ENCODE measurements at regions not wholly inside any gene's neighbourhood (a gene's known extent, or its start where the extent isn't known, plus 50 kb on each side); places are given as distances from the start of the nearest gene placed in this dataset.

GRCh38 chr3:192040282-192041043 lies 579.5 kb downstream of the PYDC2 start:
- no peaks in the 10 kb centered on the region for H3K9me3 ChIP-seq (replicated peaks in 1 of 3)
- H3K36me3 ChIP-seq (replicated peaks in 1 of 2), result no peaks in the 10 kb centered on the region
- DNase-seq, result no peak
- WGBS, 4 donors, result 80 to 87% (median 81%) methylated on average over 5 of the region's 5 CpGs
- no peak for TF ChIP-seq POLR2A (IDR thresholded peaks at IDR 0.05)
- TF ChIP-seq, protein P1, sequence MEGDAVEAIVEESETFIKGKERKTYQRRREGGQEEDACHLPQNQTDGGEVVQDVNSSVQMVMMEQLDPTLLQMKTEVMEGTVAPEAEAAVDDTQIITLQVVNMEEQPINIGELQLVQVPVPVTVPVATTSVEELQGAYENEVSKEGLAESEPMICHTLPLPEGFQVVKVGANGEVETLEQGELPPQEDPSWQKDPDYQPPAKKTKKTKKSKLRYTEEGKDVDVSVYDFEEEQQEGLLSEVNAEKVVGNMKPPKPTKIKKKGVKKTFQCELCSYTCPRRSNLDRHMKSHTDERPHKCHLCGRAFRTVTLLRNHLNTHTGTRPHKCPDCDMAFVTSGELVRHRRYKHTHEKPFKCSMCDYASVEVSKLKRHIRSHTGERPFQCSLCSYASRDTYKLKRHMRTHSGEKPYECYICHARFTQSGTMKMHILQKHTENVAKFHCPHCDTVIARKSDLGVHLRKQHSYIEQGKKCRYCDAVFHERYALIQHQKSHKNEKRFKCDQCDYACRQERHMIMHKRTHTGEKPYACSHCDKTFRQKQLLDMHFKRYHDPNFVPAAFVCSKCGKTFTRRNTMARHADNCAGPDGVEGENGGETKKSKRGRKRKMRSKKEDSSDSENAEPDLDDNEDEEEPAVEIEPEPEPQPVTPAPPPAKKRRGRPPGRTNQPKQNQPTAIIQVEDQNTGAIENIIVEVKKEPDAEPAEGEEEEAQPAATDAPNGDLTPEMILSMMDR (IDR thresholded peaks at IDR 0.05), result no peak
- peaks cover 0 to 9% of the 10 kb centered on the region in 2 donors for H3K4me1 ChIP-seq (replicated peaks in 1 of 2)
- H3K4me3 ChIP-seq, result no peak overlapping the region
- intact Hi-C loops (cut with DNase I), result no loop called here
- H3K27me3 ChIP-seq, result no peaks in the 10 kb centered on the region
- H3K27ac ChIP-seq, result no peak overlapping the region

- H3K27me3 ChIP-seq, result no peaks in the 10 kb centered on the region
- TF ChIP-seq, protein P1 (IDR thresholded peaks at IDR 0.05), result no peak
- TF ChIP-seq POLR2A (IDR thresholded peaks at IDR 0.05), result no peak
- DNase-seq, result no peak
- no peaks in the 10 kb centered on the region for H3K36me3 ChIP-seq (replicated peaks in 1 of 2)
- no peaks in the 10 kb centered on the region for H3K9me3 ChIP-seq (replicated peaks in 1 of 3)
- intact Hi-C loops (cut with DNase I), result no loop called here
- WGBS, 4 donors, result 82 to 88% (median 87%) methylated on average over 3 of the region's 3 CpGs
- H3K4me3 ChIP-seq, result no peak overlapping the region
- H3K4me1 ChIP-seq (replicated peaks in 1 of 2), result peaks cover 0 to 9% of the 10 kb centered on the region in 2 donors
- no peak overlapping the region for H3K27ac ChIP-seq
Measured at GRCh38 chr3:192042116-192042515, 581.2 kb downstream of the PYDC2 start.

- DNase-seq, result no peak
- 46 to 73% (median 63%) methylated on average over 2 of the region's 2 CpGs for WGBS, 4 donors
- Histone ChIP-seq H3K27me3 (no peaks in the 10 kb centered on the region), H3K4me1 (replicated peaks in 1 of 2) (no peaks in the 10 kb centered on the region), H3K9me3 (replicated peaks in 1 of 3) (no peaks in the 10 kb centered on the region), H3K4me3 (no peak overlapping the region), H3K27ac (no peak overlapping the region), H3K36me3 (replicated peaks in 1 of 2) (no peaks in the 10 kb centered on the region)
- TF ChIP-seq, protein P1 (IDR thresholded peaks at IDR 0.05), result no peak
- TF ChIP-seq POLR2A (IDR thresholded peaks at IDR 0.05), result no peak
- intact Hi-C loops (cut with DNase I), result no loop called here
Measured at GRCh38 chr3:192054881-192055280, 593.9 kb downstream of the PYDC2 start.

DNA sequence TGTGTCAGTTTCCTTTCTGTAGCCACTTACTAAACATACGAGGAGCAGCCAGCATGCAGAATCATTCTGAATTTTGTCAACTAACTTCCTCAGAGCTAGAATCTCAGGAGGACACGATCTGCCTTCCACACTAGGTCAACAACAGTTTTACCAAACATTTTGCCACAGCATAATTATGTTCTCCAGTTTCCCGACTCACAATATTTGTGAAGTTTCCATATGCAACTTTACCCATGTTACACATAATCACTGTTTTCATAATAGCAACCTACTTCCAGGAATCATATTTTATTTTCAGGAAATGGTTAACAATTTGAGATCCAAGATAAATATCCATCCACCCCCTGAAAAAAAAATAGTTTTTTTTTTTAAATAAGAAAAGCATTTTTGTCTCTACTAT lies 595.0 kb downstream of the PYDC2 start:
- intact Hi-C loops (cut with DNase I), result no loop called here
- Histone ChIP-seq H3K27ac (no peak overlapping the region), H3K4me1 (replicated peaks in 1 of 2) (no peaks in the 10 kb centered on the region), H3K9me3 (replicated peaks in 1 of 3) (no peaks in the 10 kb centered on the region), H3K36me3 (replicated peaks in 1 of 2) (no peaks in the 10 kb centered on the region), H3K4me3 (no peak overlapping the region), H3K27me3 (no peaks in the 10 kb centered on the region)
- WGBS, 4 donors, result 54 to 67% (median 61%) methylated on average over 3 of the region's 3 CpGs
- TF ChIP-seq POLR2A (IDR thresholded peaks at IDR 0.05), result no peak
- TF ChIP-seq, protein P1 (IDR thresholded peaks at IDR 0.05), result no peak
- DNase-seq, result no peak

Data from adrenal gland (tissue), 9 donors.